Activated CD8-positive, alpha-beta memory T cell treated with anti-CD3 and anti-CD28 coated beads for 24 hours (primary cell): ENCODE measurements at regions not wholly inside any gene's neighbourhood (a gene's known extent, or its start where the extent isn't known, plus 50 kb on each side); places are given as distances from the start of the nearest gene placed in this dataset.

Source experiments
- DNase-seq: peaks from one replicate; pipeline ENCODE4 v3.0.0-alpha.2; 2020

GRCh38 chr4:19693936-19694570, 557.7 kb upstream of the SLIT2 start:
- no peak for DNase-seq

DNA sequence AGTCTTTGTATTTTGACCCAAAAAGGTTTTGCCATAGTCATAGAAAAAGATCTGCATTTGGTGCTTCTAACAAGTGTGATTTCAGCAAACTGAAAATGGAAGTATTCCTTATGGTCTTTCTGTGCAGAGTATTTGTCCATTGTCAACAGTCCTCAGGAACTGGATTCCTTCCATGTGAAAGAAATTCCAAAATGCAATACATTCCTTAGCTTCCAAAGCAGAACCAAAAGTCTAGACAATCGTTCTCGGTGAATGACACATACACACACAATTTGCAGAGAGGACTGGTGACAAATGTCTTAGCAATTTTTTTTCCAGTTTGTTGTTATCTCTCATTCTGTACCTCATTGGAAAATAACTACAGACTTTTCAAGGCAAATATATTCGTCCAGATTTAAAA, 562.2 kb upstream of the SLIT2 start:
- no peak for DNase-seq

GRCh38 chr4:19686456-19686855, 565.2 kb upstream of the SLIT2 start:
- DNase-seq = no peak

DNA sequence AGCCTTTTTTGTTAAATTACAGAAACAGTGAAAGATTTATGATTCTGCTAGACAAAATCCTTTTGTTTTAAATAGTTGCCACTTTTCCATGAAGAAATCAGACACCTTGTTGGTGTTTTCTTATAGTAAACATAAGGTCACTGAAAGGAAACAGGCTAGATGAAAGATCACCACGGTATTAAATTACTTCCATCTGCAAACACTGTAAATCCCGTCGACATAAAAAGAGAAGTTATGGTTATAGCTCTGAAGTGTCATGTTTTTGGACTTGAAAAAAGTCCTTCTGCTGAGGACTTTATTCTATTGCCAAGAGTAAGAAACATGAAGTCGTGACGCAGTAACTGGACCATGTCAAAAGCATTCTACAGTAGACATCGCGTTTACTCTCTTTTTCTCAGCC, 567.6 kb upstream of the SLIT2 start:
- DNase-seq = no peak

- DNase-seq = no peak
Observed at GRCh38 chr4:19683426-19683825, 568.3 kb upstream of the SLIT2 start.

GRCh38 chr4:19677211-19677610, 574.5 kb upstream of the SLIT2 start:
- no peak for DNase-seq

- no peak for DNase-seq
Observed at GRCh38 chr4:19675172-19675811, 576.4 kb upstream of the SLIT2 start.

GRCh38 chr4:19659101-19659500, 592.6 kb upstream of the SLIT2 start:
- DNase-seq = no peak

DNA sequence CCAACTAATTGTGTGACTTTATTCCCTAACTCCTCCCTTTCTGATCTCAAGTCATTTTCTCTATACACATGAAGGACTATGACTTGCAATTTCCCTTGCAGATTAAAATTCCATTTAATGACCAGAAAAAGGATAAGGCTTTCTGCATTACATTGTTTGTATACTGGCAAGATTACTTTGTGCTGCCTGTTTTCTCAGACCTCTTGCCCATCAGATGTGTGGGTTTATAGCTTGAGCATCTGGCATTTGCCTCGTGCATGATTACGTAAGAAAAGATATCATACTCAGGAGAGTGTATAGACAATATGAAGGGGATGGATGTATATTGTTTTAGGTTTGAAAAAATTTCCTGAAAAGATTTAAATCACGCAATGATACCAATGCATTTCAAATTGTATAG, 593.8 kb upstream of the SLIT2 start:
- no peak for DNase-seq

DNA sequence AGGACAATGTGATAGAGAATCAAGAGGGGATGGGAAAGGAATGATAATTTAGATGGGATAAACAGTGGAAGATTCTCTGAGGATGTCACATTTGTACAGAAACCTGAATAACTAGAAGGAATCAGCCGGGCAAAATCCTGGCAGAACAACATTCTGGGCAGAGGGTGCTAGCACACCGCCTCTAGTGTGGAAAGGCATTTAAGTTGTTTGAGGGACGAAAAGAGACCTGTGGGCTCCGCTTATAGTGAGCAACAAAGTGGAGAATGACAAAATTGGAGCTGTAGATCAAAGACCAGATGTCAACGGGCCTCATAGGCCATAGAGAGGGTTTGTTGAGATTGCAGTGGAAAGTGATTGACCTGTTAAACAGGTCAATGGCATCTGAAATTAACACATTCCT, 596.0 kb upstream of the SLIT2 start:
- no peak for DNase-seq

DNA sequence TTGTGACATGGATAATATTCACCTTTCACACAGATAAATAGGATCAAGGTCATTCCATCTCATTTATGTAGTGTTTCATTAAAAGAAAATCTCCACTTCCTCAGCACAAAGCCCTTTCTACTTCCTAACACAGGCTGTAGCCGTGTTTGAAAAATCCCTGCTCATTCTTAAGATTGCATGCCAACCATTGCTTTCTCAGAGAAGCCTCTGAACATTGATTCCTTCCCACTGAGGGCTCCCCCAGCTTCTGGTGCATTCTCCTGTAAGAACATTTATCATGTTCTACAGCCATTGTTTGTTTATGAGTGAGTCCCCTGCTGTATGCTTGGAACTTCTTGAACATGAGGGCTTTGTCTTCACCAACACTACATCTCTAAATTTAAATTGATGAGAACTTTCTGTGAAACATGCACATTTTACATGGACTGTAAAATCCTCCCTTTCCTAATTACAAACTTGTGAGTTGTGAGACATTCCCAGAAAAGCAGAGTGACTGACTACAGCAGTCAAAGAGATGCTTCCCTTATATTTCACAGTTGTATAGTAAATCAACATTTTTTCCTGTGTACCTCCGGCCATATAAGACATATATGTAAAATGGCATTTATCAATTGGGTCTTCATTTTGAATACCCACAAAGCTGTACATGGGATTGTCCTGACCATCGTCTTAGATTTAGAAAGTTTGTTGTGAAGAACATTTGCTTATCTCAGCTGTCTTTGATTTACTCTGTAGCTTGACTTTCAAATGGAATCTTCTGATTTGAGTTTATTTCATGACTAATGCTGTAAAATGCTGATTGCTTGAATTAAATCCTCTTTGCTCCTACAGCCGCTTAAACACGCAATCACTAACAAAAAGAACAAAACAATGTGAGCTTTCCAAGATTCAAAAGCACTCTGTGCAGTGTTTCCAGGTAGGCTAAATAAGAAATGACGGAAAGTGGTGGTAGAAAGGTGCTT, 600.5 kb upstream of the SLIT2 start:
- no peak for DNase-seq

GRCh38 chr4:19645589-19645988, 606.1 kb upstream of the SLIT2 start:
- no peak for DNase-seq

- no peak for DNase-seq
Observed at GRCh38 chr4:19636451-19636850, 615.3 kb upstream of the SLIT2 start.

- no peak for DNase-seq
Observed at GRCh38 chr4:19631814-19632213, 619.9 kb upstream of the SLIT2 start.

GRCh38 chr4:19623866-19624265, 627.8 kb upstream of the SLIT2 start:
- DNase-seq = no peak

DNA sequence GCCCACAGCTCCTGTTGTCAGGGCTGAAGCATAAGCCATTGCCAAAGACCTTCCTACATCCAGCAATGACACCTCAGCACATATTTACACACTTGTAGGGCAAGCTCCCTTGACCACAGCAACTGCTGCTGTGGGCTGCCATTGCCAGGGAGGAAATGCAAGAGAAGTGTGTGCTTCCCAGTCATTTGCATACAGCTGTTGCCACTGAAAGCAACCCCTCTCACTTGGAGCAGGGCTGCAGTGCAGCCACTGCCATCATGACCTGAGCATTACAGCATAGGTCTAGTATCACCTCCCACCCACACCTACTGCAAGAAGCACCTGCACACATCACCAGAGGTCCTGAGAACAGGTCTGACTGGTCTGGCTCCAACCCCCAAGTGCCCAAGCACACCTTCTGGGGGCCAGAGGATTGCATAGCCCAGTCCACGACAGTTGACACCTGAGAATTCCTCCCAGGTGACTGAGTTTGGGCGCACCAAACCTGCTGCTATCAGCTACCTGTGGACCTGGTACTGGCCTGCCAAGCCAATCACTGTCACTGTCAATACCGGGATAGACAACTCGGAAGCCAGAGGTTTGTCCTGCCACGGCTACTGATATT, 636.5 kb upstream of the SLIT2 start:
- no peak for DNase-seq

DNA sequence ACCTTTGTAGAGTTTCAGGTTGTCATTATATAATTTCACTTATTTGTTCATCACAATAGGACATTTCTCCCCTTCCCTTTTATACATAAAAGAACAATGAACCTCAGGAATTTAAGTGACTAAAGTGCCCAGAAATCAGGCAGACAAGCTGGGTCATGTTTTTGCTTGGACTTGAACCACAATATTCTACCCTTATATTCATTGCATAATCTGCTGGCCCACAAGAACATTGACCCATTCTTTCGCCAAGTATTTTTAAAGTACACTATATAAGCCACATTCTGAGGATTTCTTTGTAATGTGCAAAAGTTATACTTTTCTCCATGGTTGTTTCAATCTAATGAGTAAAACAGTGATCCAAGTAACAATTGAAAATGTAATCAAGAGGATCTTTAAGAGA, 637.5 kb upstream of the SLIT2 start:
- no peak for DNase-seq

- no peak for DNase-seq
Observed at GRCh38 chr4:19596342-19596741, 655.4 kb upstream of the SLIT2 start.

DNA sequence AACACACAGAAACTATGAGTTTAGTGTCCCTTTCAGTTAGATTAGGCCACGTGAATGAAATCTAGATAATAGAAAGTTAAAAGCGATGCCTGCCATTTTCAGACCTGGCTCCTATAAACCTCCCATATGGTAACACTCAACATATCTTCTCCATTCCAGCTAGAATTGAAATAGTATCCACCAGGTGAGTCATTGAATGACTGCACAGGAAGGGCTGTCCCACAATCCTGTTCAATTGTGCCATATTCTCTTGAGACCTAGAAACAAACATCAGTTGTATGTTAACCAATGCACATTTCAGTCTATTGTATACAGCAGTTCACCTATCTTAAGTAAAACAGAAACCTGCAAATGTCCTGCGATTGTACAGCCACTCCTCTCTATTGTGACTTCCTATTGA, 659.3 kb upstream of the SLIT2 start:
- DNase-seq = no peak

DNA sequence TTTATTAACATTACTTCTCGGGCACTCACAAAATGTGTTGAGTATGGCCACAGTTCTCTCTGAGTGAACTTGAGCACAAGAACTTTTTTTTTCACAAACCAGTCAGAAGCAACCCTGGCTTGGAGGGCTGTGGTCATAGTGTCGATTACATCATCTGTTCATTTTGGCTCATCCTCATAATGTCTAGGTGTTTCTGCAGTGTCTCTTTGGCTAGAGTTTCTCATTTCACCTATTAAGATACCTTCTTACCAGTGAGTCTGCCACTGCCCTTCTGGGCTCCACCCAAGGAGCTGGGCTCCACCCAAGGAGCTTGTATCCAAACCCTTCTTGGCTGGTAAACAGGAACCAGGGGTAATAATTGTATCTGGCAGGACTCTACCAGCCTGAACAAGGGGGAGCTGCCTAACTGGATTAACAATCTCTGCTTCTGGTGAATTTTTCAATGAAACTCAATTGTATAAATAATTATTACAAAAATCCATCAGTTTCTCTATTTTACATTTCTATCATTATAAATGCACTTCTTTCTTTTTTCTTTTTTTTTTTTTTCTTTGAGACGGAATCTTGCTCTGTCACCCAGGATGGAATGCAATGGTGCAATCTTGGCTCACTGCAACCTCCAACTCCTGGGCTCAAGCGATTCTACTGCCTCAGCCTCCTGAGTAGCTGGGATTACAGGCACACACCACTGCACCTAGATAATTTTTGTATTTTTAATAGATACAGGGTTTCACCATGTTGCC, 667.7 kb upstream of the SLIT2 start:
- DNase-seq = no peak

DNA sequence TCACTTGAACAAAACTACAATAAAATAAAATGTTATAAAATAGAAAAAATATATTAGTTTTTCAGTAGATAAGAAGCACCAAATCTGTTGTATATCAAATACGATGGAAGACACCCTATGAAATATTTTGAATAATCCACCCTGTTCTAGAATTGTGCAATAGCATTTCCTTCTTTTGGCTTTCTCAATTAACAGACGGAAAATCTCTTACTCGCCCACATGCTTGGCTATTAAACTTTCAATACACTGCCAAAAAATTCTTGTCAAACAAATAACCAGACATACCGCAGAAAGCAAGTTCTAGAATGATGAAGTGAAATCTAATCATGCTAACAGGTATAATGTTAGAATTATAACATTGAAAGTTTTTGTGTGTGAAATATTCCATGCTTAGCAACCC, 671.6 kb upstream of the SLIT2 start:
- DNase-seq = no peak

DNA sequence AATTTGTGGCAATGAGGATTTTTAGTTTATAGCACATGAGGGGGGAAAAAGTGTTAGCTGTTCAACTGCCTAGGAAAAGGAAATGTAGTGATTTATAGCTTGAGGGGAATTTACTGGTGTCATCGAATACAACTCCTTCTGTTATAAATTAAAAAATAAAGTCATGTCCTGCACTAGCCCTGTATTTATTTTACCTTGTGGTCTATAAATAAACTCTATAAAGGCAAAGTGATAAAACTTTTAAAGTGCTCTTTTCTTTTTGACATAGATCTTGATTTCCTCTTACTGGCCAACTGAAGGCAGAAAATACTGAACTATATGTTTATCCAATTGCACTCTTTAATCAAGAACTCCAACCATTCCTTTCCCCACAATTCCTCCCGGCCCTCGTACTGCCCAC, 672.1 kb upstream of the SLIT2 start:
- DNase-seq = no peak

DNA sequence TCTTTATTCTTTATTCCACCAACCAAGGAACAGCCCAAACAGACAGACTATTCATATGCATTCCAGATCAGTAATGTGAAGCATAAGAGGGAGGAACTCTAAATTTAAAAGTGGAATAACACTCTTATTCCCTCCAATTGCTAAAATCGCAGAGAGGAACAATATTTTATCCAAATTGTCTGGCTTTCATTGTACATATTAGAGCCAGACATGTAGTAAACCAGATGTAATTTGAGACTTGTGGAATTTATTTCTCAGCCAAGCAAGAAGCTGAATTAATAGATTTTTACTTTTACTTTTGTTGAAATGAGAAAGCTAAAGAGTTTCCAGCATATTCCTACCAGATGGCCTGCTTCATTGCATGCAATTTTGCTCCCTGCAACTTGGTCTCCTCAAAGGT, 674.6 kb upstream of the SLIT2 start:
- no peak for DNase-seq
